Ascending aorta (tissue), 2 donors: ENCODE measurements at regions not wholly inside any gene's neighbourhood (a gene's known extent, or its start where the extent isn't known, plus 50 kb on each side); places are given as distances from the start of the nearest gene placed in this dataset.

Source experiments
- DNase-seq, 2 donors: peaks; one replicate each; pipeline ENCODE4 v3.0.0-alpha.2; 2019; ENCODE audit warnings: low spot score in 2 of 2
- H3K27ac ChIP-seq, 2 donors: fragments of 200-600 bp; sonication (generic); one replicate each; pipeline ENCODE4 v1.5.1; 2016 to 2017; ENCODE audit warnings: mild to moderate bottlenecking in 1 of 2
- H3K27me3 ChIP-seq: fragments of 200-600 bp; sonication (generic); one replicate; pipeline ENCODE4 v1.5.1; 2017
- H3K36me3 ChIP-seq, 2 donors: fragments of 200-600 bp; sonication (generic); one replicate each; pipeline ENCODE4 v1.5.1; 2016
- H3K4me1 ChIP-seq, 2 donors: fragments of 200-600 bp; sonication (generic); one replicate each; pipeline ENCODE4 v1.5.1; 2016 to 2017; ENCODE audit warnings: mild to moderate bottlenecking in 1 of 2
- H3K4me3 ChIP-seq, 2 donors: fragments of 200-600 bp; sonication (generic); one replicate each; pipeline ENCODE4 v1.5.1; 2016 to 2017; ENCODE audit warnings: mild to moderate bottlenecking in 1 of 2
- H3K9me3 ChIP-seq, 2 donors: fragments of 200-600 bp; sonication (generic); one replicate each; pipeline ENCODE4 v1.5.1; 2016
- CTCF ChIP-seq, 3 experiments: fragments of 200-600 bp in 2 of 3; fragments of 450-650 bp in 1 of 3; sonication (generic) in 2 of 3; IDR thresholded peaks; one replicate each; pipeline ENCODE4 v1.5.1; 2016 to 2019; ENCODE audit warnings: antibody characterized with exemption in 3 of 3, mild to moderate bottlenecking in 1 of 3, moderate library complexity in 1 of 3
- intact Hi-C: fragments of 100-400 bp; cut with DNase I; formaldehyde crosslinking; loops from one replicate; pipeline ENCODE4 v1.15.1; 2023

GRCh38 chr18:38899252-38899651 is 1333.7 kb upstream of the CELF4 start:
- no peak for TF ChIP-seq CTCF (IDR thresholded peaks at IDR 0.05)
- intact Hi-C loops: no loop called here
- Histone ChIP-seq H3K4me3 (no peak overlapping the region), H3K9me3 (no peaks in the 10 kb centered on the region), H3K4me1 (no peaks in the 10 kb centered on the region), H3K27ac (no peak overlapping the region), H3K27me3 (no peaks in the 10 kb centered on the region), H3K36me3 (no peaks in the 10 kb centered on the region)
- DNase-seq: no peak

GRCh38 chr18:38898167-38898566 is 1332.6 kb upstream of the CELF4 start:
- no peak overlapping the region for H3K27ac ChIP-seq
- intact Hi-C loops: no loop called here
- no peak for TF ChIP-seq CTCF (IDR thresholded peaks at IDR 0.05)
- no peaks in the 10 kb centered on the region for H3K36me3 ChIP-seq
- H3K4me1 ChIP-seq: no peaks in the 10 kb centered on the region
- H3K27me3 ChIP-seq: no peaks in the 10 kb centered on the region
- H3K4me3 ChIP-seq: no peak overlapping the region
- DNase-seq: no peak
- no peaks in the 10 kb centered on the region for H3K9me3 ChIP-seq

- H3K4me1 ChIP-seq: no peaks in the 10 kb centered on the region
- H3K27ac ChIP-seq: no peak overlapping the region
- DNase-seq: no peak
- no peaks in the 10 kb centered on the region for H3K27me3 ChIP-seq
- intact Hi-C loops: no loop called here
- H3K4me3 ChIP-seq: no peak overlapping the region
- no peaks in the 10 kb centered on the region for H3K36me3 ChIP-seq
- no peaks in the 10 kb centered on the region for H3K9me3 ChIP-seq
- no peak for TF ChIP-seq CTCF (IDR thresholded peaks at IDR 0.05)
Measured at GRCh38 chr18:38895560-38895959, 1330.0 kb upstream of the CELF4 start.

GRCh38 chr18:38887671-38888020 is 1322.0 kb upstream of the CELF4 start:
- no peak for TF ChIP-seq CTCF (IDR thresholded peaks at IDR 0.05)
- Histone ChIP-seq H3K4me1 (no peaks in the 10 kb centered on the region), H3K36me3 (no peaks in the 10 kb centered on the region), H3K27ac (no peak overlapping the region), H3K9me3 (no peaks in the 10 kb centered on the region), H3K4me3 (no peak overlapping the region), H3K27me3 (no peaks in the 10 kb centered on the region)
- intact Hi-C loops: no loop called here
- no peak for DNase-seq

- Histone ChIP-seq H3K27ac (no peak overlapping the region), H3K4me3 (no peak overlapping the region), H3K9me3 (no peaks in the 10 kb centered on the region), H3K27me3 (no peaks in the 10 kb centered on the region), H3K36me3 (no peaks in the 10 kb centered on the region), H3K4me1 (no peaks in the 10 kb centered on the region)
- no peak for TF ChIP-seq CTCF (IDR thresholded peaks at IDR 0.05)
- DNase-seq: no peak
- intact Hi-C loops: no loop called here
Measured at GRCh38 chr18:38886861-38887670, 1321.5 kb upstream of the CELF4 start.

- H3K9me3 ChIP-seq: no peaks in the 10 kb centered on the region
- DNase-seq: no peak
- intact Hi-C loops: no loop called here
- H3K4me1 ChIP-seq: no peaks in the 10 kb centered on the region
- no peak for TF ChIP-seq CTCF (IDR thresholded peaks at IDR 0.05)
- H3K4me3 ChIP-seq: no peak overlapping the region
- no peaks in the 10 kb centered on the region for H3K36me3 ChIP-seq
- no peaks in the 10 kb centered on the region for H3K27me3 ChIP-seq
- no peak overlapping the region for H3K27ac ChIP-seq
Measured at GRCh38 chr18:38886235-38886634, 1320.6 kb upstream of the CELF4 start.
